Lung (tissue), 11 donors: ENCODE measurements at regions not wholly inside any gene's neighbourhood (a gene's known extent, or its start where the extent isn't known, plus 50 kb on each side); places are given as distances from the start of the nearest gene placed in this dataset.

Experiments used
- ATAC-seq: fragments of 200-7000 bp; cut with Tn5 transposase; one replicate; pipeline ENCODE4 v1.9.1; 2020; ENCODE audit warnings: moderate number of reproducible peaks; ENCODE audit not compliant: insufficient read depth, low FRiP score
- DNase-seq, 3 donors: peaks; one replicate each; pipeline ENCODE4 v3.0.0-alpha.2; 2013 to 2017
- H3K27ac ChIP-seq, 2 donors: one replicate each; pipeline ENCODE4 v1.5.1; 2013; ENCODE audit warnings: mild to moderate bottlenecking in 2 of 2, moderate library complexity in 2 of 2, control low read depth in 1 of 2, inconsistent platforms in 1 of 2, low read depth in 1 of 2, low read length in 1 of 2
- H3K27me3 ChIP-seq, 3 donors: one replicate each; pipeline ENCODE4 v1.5.1; 2013; ENCODE audit warnings: low read length in 2 of 3; ENCODE audit not compliant: control insufficient read depth in 3 of 3, insufficient read depth in 3 of 3
- H3K36me3 ChIP-seq, 4 donors: one replicate each; pipeline ENCODE4 v1.5.1; 2013; ENCODE audit warnings: low read length in 4 of 4, mild to moderate bottlenecking in 1 of 4, moderate library complexity in 1 of 4; ENCODE audit not compliant: control insufficient read depth in 4 of 4, insufficient read depth in 4 of 4
- H3K4me1 ChIP-seq, 5 donors: one replicate each; pipeline ENCODE4 v1.5.1; 2013; ENCODE audit warnings: low read length in 5 of 5, mild to moderate bottlenecking in 2 of 5, moderate library complexity in 1 of 5; ENCODE audit not compliant: control insufficient read depth in 5 of 5, insufficient read depth in 5 of 5
- H3K4me3 ChIP-seq: one replicate; pipeline ENCODE4 v1.5.1; 2013; ENCODE audit warnings: mild to moderate bottlenecking, control low read depth, moderate library complexity
- H3K9ac ChIP-seq, 2 donors: one replicate each; pipeline ENCODE4 v1.5.1; 2013; ENCODE audit warnings: low read length in 2 of 2, control low read depth in 1 of 2; ENCODE audit not compliant: insufficient read depth in 1 of 2
- H3K9me3 ChIP-seq, 4 donors: one replicate each; pipeline ENCODE4 v1.5.1; 2013; ENCODE audit warnings: low read length in 3 of 4, mild to moderate bottlenecking in 1 of 4, moderate library complexity in 1 of 4; ENCODE audit not compliant: control insufficient read depth in 4 of 4, insufficient read depth in 3 of 4
- CTCF ChIP-seq: IDR thresholded peaks from 2 replicates; pipeline ENCODE4 v1.5.1; 2012; ENCODE audit warnings: mild to moderate bottlenecking; ENCODE audit errors: control extremely low read depth, extremely low read depth
- WGBS, 2 donors: extraction: QIAGEN DNeasy Blood & Tissue Kit; methylation state at CpG; one replicate each; pipeline ENCODE4 v1.1.7; 2013; 5-methylcytosine and 5-hydroxymethylcytosine counted together
- donor health status: control.
- donor health status: control.
- donor health status: Bipolar disorder and iron deficiency.
- donor health status: healthy.
- donor health status: DM: yes; HTN: yes; CAD: no.

GRCh38 chr6:134739299-134740026, 210.4 kb downstream of the ALDH8A1 start:
- 77 to 83% methylated on average over 6 of the region's 6 CpGs for WGBS, 2 donors
- H3K9ac ChIP-seq: no peak overlapping the region
- DNase-seq (no peak), ATAC-seq (no peak)
- peaks cover 0 to 2% (median 0%) of the 10 kb centered on the region in 3 donors for H3K27me3 ChIP-seq
- peaks cover 0 to 5% (median 0%) of the 10 kb centered on the region in 5 donors for H3K4me1 ChIP-seq
- no peaks in the 10 kb centered on the region for H3K36me3 ChIP-seq
- TF ChIP-seq CTCF: no peak
- H3K27ac ChIP-seq: no peak overlapping the region
- no peaks in the 10 kb centered on the region for H3K9me3 ChIP-seq
- no peak overlapping the region for H3K4me3 ChIP-seq

DNA sequence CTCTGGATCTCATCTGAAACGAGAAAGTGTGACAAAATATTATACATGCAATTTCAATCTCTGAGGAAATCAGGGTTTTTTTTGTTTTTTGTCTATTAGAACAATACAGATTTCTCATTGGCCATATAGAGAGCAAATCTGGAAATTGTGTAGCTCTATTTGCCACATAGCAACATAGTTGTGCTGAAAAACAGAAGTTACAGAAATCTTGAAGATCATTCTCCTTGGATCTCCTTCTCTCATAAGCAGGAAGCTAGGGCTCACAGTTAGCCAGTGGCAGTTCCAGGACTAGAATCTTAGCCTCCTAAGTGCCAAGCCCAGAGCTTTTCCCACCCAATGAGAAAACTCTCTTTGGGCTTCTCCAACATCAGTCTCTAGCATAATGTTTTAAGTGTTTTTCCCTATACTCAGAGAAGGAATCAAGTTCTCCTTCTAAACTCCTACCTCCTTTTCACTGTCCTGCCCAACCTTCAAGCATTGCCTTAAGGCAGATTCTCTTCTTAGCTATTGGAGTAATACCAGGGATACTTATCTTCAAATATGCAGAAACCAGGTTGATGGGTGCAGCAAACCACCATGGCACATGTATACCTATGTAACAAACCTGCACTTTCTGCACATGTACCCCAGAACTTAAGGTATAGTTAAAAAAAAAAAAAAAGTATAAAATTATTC, 211.6 kb downstream of the ALDH8A1 start:
- Histone ChIP-seq H3K27ac (no peak overlapping the region), H3K9me3 (no peaks in the 10 kb centered on the region), H3K4me1 (peaks cover 0 to 5% (median 0%) of the 10 kb centered on the region in 5 donors), H3K4me3 (no peak overlapping the region), H3K27me3 (peaks cover 0 to 2% (median 0%) of the 10 kb centered on the region in 3 donors), H3K36me3 (no peaks in the 10 kb centered on the region), H3K9ac (no peak overlapping the region)
- ATAC-seq: no peak
- TF ChIP-seq CTCF: no peak
- 50 to 69% methylated on average over 1 of the region's 1 CpG for WGBS, 2 donors
- DNase-seq: no peak

DNA sequence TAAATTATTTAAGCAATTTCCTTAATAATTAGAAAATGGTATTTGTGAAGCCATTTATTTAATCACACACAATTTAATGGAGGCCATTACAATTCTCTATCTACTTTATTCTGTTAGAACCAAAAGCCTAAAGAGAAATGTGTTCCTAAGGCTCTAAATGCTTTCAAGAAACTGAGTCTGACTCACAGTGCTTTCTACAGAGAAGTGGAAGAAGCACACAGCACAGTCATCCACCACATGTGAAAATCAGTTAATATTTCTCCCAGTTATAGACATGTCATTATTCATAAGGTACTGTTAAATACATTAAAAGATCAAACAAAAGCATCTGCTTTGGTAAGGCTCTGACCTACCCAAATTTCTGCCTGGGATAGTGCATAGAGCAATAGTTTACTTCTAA, 214.4 kb downstream of the ALDH8A1 start:
- Histone ChIP-seq H3K4me1 (peaks cover 0 to 5% (median 0%) of the 10 kb centered on the region in 5 donors), H3K9me3 (no peaks in the 10 kb centered on the region), H3K27me3 (peaks cover 0 to 2% (median 0%) of the 10 kb centered on the region in 3 donors), H3K4me3 (no peak overlapping the region), H3K36me3 (no peaks in the 10 kb centered on the region), H3K9ac (no peak overlapping the region), H3K27ac (no peak overlapping the region)
- DNase-seq: no peak
- TF ChIP-seq CTCF: no peak
- ATAC-seq: no peak
